Endodermal cell (in vitro differentiated cells): ENCODE measurements at regions not wholly inside any gene's neighbourhood (a gene's known extent, or its start where the extent isn't known, plus 50 kb on each side); places are given as distances from the start of the nearest gene placed in this dataset.

Experiments used
- DNase-seq: peaks from one replicate; pipeline ENCODE4 v3.0.0-alpha.2; 2017
- H3K27ac ChIP-seq: 2 replicates; pipeline ENCODE4 v1.5.1; 2013; ENCODE audit warnings: mild to moderate bottlenecking, low read depth, low read length, moderate library complexity
- H3K27me3 ChIP-seq: 2 replicates; pipeline ENCODE4 v1.6.1; 2013; ENCODE audit warnings: mild to moderate bottlenecking, low read length, moderate library complexity; ENCODE audit not compliant: insufficient read depth, control insufficient read depth, poor library complexity, severe bottlenecking
- H3K36me3 ChIP-seq: 2 replicates; pipeline ENCODE4 v1.7.0; 2013; ENCODE audit warnings: mild to moderate bottlenecking, low read length, moderate library complexity; ENCODE audit not compliant: control insufficient read depth, insufficient read depth
- H3K4me1 ChIP-seq: one replicate; pipeline ENCODE4 v1.7.0; 2013; ENCODE audit warnings: low read length; ENCODE audit not compliant: control insufficient read depth, insufficient read depth
- H3K4me3 ChIP-seq: 2 replicates; pipeline ENCODE4 v1.5.1; 2013; ENCODE audit warnings: mild to moderate bottlenecking, low read length, moderate library complexity
- H3K9ac ChIP-seq: 2 replicates; pipeline ENCODE4 v1.6.1; 2013; ENCODE audit warnings: mild to moderate bottlenecking, low read length, moderate library complexity; ENCODE audit not compliant: poor library complexity, severe bottlenecking; ENCODE audit errors: extremely low read depth
- H3K9me3 ChIP-seq: 2 replicates; pipeline ENCODE4 v1.6.1; 2013; ENCODE audit warnings: mild to moderate bottlenecking, low read length, moderate library complexity; ENCODE audit not compliant: control insufficient read depth
- H3K27ac Mint-ChIP-seq: 2 replicates; pipeline ENCODE4 v1.8.0; 2020; ENCODE audit warnings: mixed read lengths
- H3K27me3 Mint-ChIP-seq: 2 replicates; pipeline ENCODE4 v1.8.0; 2021; ENCODE audit warnings: mild to moderate bottlenecking, mixed read lengths; ENCODE audit not compliant: insufficient read depth
- H3K36me3 Mint-ChIP-seq: 2 replicates; pipeline ENCODE4 v1.8.0; 2020; ENCODE audit warnings: low read depth, mixed read lengths
- H3K4me1 Mint-ChIP-seq: 2 replicates; pipeline ENCODE4 v1.8.0; 2020; ENCODE audit warnings: mixed read lengths
- H3K4me3 Mint-ChIP-seq: 2 replicates; pipeline ENCODE4 v1.8.0; 2020; ENCODE audit warnings: mild to moderate bottlenecking, moderate library complexity, mixed read lengths
- H3K9me3 Mint-ChIP-seq: 2 replicates; pipeline ENCODE4 v1.8.0; 2020; ENCODE audit warnings: mild to moderate bottlenecking, mixed read lengths
- WGBS, 2 experiments: methylation state at CpG; one replicate each; pipeline versions ENCODE4 v1.1.5 to v1.1.7; 2013; ENCODE audit warnings: missing lambda C conversion rate in 2 of 2, mixed read lengths in 1 of 2; ENCODE audit not compliant: insufficient coverage in 1 of 2, insufficient read length in 1 of 2; 5-methylcytosine and 5-hydroxymethylcytosine counted together
- TF ChIP-seq, protein P1 (sequence below): fragments of 200-600 bp; sonication (generic); conservative IDR thresholded peaks from 2 replicates; pipeline ENCODE4 v1.5.0; 2021; ENCODE audit warnings: antibody characterized with exemption, mild to moderate bottlenecking

DNA sequence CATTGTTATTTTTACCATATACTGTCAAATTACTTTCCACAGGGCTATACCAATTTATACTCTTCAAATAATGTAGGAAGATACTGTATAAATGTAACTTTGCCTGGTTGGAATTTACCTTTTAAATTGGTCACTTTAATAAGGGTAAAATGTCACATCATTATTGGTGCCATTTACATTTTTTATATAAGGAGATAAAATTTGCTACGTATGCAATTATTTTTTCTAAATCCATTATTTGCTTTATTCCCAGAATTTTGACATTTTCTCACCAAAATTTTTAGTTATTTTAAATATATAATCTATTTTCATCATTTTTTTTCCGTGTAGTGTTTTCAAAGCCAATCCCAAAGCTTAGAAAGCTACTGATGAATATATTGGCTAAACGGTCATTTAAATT lies 664.7 kb downstream of the KCNJ2 start:
- H3K27me3 Mint-ChIP-seq, result no peaks in the 10 kb centered on the region
- TF ChIP-seq, protein P1, sequence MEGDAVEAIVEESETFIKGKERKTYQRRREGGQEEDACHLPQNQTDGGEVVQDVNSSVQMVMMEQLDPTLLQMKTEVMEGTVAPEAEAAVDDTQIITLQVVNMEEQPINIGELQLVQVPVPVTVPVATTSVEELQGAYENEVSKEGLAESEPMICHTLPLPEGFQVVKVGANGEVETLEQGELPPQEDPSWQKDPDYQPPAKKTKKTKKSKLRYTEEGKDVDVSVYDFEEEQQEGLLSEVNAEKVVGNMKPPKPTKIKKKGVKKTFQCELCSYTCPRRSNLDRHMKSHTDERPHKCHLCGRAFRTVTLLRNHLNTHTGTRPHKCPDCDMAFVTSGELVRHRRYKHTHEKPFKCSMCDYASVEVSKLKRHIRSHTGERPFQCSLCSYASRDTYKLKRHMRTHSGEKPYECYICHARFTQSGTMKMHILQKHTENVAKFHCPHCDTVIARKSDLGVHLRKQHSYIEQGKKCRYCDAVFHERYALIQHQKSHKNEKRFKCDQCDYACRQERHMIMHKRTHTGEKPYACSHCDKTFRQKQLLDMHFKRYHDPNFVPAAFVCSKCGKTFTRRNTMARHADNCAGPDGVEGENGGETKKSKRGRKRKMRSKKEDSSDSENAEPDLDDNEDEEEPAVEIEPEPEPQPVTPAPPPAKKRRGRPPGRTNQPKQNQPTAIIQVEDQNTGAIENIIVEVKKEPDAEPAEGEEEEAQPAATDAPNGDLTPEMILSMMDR, result no peak
- no peaks in the 10 kb centered on the region for H3K4me1 ChIP-seq
- H3K27me3 ChIP-seq, result no peaks in the 10 kb centered on the region
- H3K4me3 Mint-ChIP-seq, result no peak overlapping the region
- H3K9me3 ChIP-seq, result no peaks in the 10 kb centered on the region
- H3K27ac Mint-ChIP-seq, result no peak overlapping the region
- H3K4me3 ChIP-seq, result no peak overlapping the region
- H3K27ac ChIP-seq, result no peak overlapping the region
- no peak for DNase-seq
- H3K4me1 Mint-ChIP-seq, result no peaks in the 10 kb centered on the region
- H3K36me3 ChIP-seq, result no peaks in the 10 kb centered on the region
- H3K36me3 Mint-ChIP-seq, result no peaks in the 10 kb centered on the region
- WGBS, 2 experiments, result 100% methylated on average over 1 of the region's 3 CpGs; no CpG with 5 or more reads in 1 of the 2 experiments
- no peak overlapping the region for H3K9ac ChIP-seq
- H3K9me3 Mint-ChIP-seq, result no peaks in the 10 kb centered on the region

GRCh38 chr17:70848785-70849184 lies 679.5 kb downstream of the KCNJ2 start:
- Mint-ChIP-seq H3K27me3 (no peaks in the 10 kb centered on the region), H3K4me1 (no peaks in the 10 kb centered on the region), H3K4me3 (no peak overlapping the region), H3K9me3 (no peaks in the 10 kb centered on the region), H3K36me3 (no peaks in the 10 kb centered on the region), H3K27ac (no peak overlapping the region)
- Histone ChIP-seq H3K27me3 (no peaks in the 10 kb centered on the region), H3K27ac (no peak overlapping the region), H3K4me1 (no peaks in the 10 kb centered on the region), H3K9ac (no peak overlapping the region), H3K36me3 (no peaks in the 10 kb centered on the region), H3K9me3 (no peaks in the 10 kb centered on the region), H3K4me3 (no peak overlapping the region)
- TF ChIP-seq, protein P1, result no peak
- 86 to 89% methylated on average over 2 to 3 of the region's 3 CpGs for WGBS, 2 experiments
- no peak for DNase-seq

GRCh38 chr17:70855401-70856054 lies 686.2 kb downstream of the KCNJ2 start:
- Histone ChIP-seq H3K9me3 (peaks cover 5% of the 10 kb centered on the region), H3K36me3 (no peaks in the 10 kb centered on the region), H3K9ac (no peak overlapping the region), H3K27me3 (no peaks in the 10 kb centered on the region), H3K4me1 (no peaks in the 10 kb centered on the region), H3K27ac (no peak overlapping the region), H3K4me3 (no peak overlapping the region)
- H3K9me3 Mint-ChIP-seq, result peaks cover 6% of the 10 kb centered on the region
- no peaks in the 10 kb centered on the region for H3K27me3 Mint-ChIP-seq
- TF ChIP-seq, protein P1, result no peak
- no peaks in the 10 kb centered on the region for H3K4me1 Mint-ChIP-seq
- no peak overlapping the region for H3K4me3 Mint-ChIP-seq
- WGBS, 2 experiments, result 72 to 90% methylated on average over 7 to 8 of the region's 8 CpGs
- no peak overlapping the region for H3K27ac Mint-ChIP-seq
- DNase-seq, result no peak
- no peaks in the 10 kb centered on the region for H3K36me3 Mint-ChIP-seq
